CD14-positive monocyte (primary cell): ENCODE measurements at regions not wholly inside any gene's neighbourhood (a gene's known extent, or its start where the extent isn't known, plus 50 kb on each side); places are given as distances from the start of the nearest gene placed in this dataset.

Source experiments
- DNase-seq, 3 donors: peaks; one replicate each; pipeline ENCODE4 v3.0.0-alpha.2; 2011 to 2022
- H2AFZ ChIP-seq: 2 replicates; pipeline ENCODE4 v1.6.0; 2012; ENCODE audit warnings: mild to moderate bottlenecking, low read depth, low read length, inconsistent platforms; ENCODE audit not compliant: insufficient read depth, poor library complexity, severe bottlenecking
- H3K27ac ChIP-seq, 2 donors: 1 replicate in 1 of 2; 2 replicates in 1 of 2; pipeline ENCODE4 v1.5.1; 2012 to 2013; ENCODE audit warnings: low read length in 2 of 2, control low read depth in 1 of 2, inconsistent platforms in 1 of 2, low read depth in 1 of 2, mild to moderate bottlenecking in 1 of 2
- H3K27me3 ChIP-seq, 2 donors: one replicate each; pipeline versions ENCODE4 v1.6.0 to v1.6.1; 2011 to 2013; ENCODE audit warnings: low read length in 2 of 2; ENCODE audit not compliant: control insufficient read depth in 2 of 2, insufficient read depth in 2 of 2
- H3K36me3 ChIP-seq, 2 donors: replicated peaks in 1 of 2; 1 replicate in 1 of 2; 2 replicates in 1 of 2; pipeline versions ENCODE4 v1.5.1 to v1.6.1; 2012 to 2013; ENCODE audit warnings: low read length in 2 of 2, control low read depth in 1 of 2, inconsistent platforms in 1 of 2, mild to moderate bottlenecking in 1 of 2; ENCODE audit not compliant: insufficient read depth in 2 of 2, control insufficient read depth in 1 of 2
- H3K4me1 ChIP-seq, 2 donors: 1 replicate in 1 of 2; 2 replicates in 1 of 2; pipeline versions ENCODE4 v1.5.1 to v1.6.1; 2012 to 2013; ENCODE audit warnings: low read length in 2 of 2, control low read depth in 1 of 2, inconsistent platforms in 1 of 2, mild to moderate bottlenecking in 1 of 2, moderate library complexity in 1 of 2; ENCODE audit not compliant: insufficient read depth in 2 of 2, control insufficient read depth in 1 of 2
- H3K4me2 ChIP-seq: replicated peaks from 2 replicates; pipeline ENCODE3; 2012; ENCODE audit warnings: low read length, moderate library complexity, mild to moderate bottlenecking; ENCODE audit not compliant: poor library complexity, severe bottlenecking; ENCODE audit errors: extremely low read depth
- H3K4me3 ChIP-seq, 3 experiments: fragments of 200-600 bp in 1 of 3; sonication (generic) in 1 of 3; replicated peaks in 1 of 3; 1 replicate in 2 of 3; 2 replicates in 1 of 3; pipeline ENCODE4 v1.5.1; 2011 to 2013; ENCODE audit warnings: low read length in 3 of 3, mild to moderate bottlenecking in 3 of 3, control low read depth in 2 of 3, low read depth in 2 of 3, inconsistent platforms in 1 of 3, moderate library complexity in 1 of 3
- H3K79me2 ChIP-seq: 2 replicates; pipeline ENCODE4 v1.6.0; 2012; ENCODE audit warnings: mild to moderate bottlenecking, control low read depth, inconsistent platforms, low read length, moderate library complexity; ENCODE audit not compliant: insufficient read depth
- H3K9ac ChIP-seq: 2 replicates; pipeline ENCODE4 v1.6.0; 2017; ENCODE audit warnings: low read length, mild to moderate bottlenecking; ENCODE audit not compliant: insufficient read depth, poor library complexity, severe bottlenecking
- H3K9me3 ChIP-seq, 2 donors: replicated peaks in 1 of 2; 1 replicate in 1 of 2; 2 replicates in 1 of 2; pipeline versions ENCODE4 v1.5.1 to v1.6.1; 2012 to 2013; ENCODE audit warnings: low read length in 2 of 2, control low read depth in 1 of 2; ENCODE audit not compliant: control insufficient read depth in 1 of 2, insufficient read depth in 1 of 2
- H4K20me1 ChIP-seq: 2 replicates; pipeline ENCODE4 v1.6.0; 2012; ENCODE audit warnings: mild to moderate bottlenecking, low read length, control low read depth, moderate library complexity; ENCODE audit not compliant: insufficient read depth
- H3K27ac Mint-ChIP-seq, 7 donors: one replicate each; pipeline ENCODE4 v1.8.0; 2020; ENCODE audit warnings: mild to moderate bottlenecking in 7 of 7, mixed read lengths in 7 of 7, moderate library complexity in 6 of 7, inconsistent platforms in 2 of 7
- H3K27me3 Mint-ChIP-seq, 3 donors: one replicate each; pipeline ENCODE4 v1.8.0; 2021 to 2022; ENCODE audit warnings: low read depth in 3 of 3, mild to moderate bottlenecking in 3 of 3, mixed read lengths in 3 of 3, moderate library complexity in 3 of 3, inconsistent platforms in 1 of 3
- H3K36me3 Mint-ChIP-seq, 2 donors: one replicate each; pipeline ENCODE4 v1.8.0; 2020; ENCODE audit warnings: mixed read lengths in 2 of 2, inconsistent platforms in 1 of 2, mild to moderate bottlenecking in 1 of 2
- H3K4me1 Mint-ChIP-seq: one replicate; pipeline ENCODE4 v1.8.0; 2020; ENCODE audit warnings: mild to moderate bottlenecking, mixed read lengths
- H3K4me3 Mint-ChIP-seq, 2 donors: one replicate each; pipeline ENCODE4 v1.8.0; 2020; ENCODE audit warnings: mild to moderate bottlenecking in 2 of 2, mixed read lengths in 2 of 2, moderate library complexity in 1 of 2
- H3K9me3 Mint-ChIP-seq, 7 donors: one replicate each; pipeline ENCODE4 v1.8.0; 2020 to 2022; ENCODE audit warnings: mixed read lengths in 7 of 7, mild to moderate bottlenecking in 6 of 7, moderate library complexity in 6 of 7, inconsistent platforms in 2 of 7
- CTCF ChIP-seq: fragments of 200-600 bp; IDR thresholded peaks from one replicate; pipeline ENCODE4 v1.8.0; 2022; ENCODE audit warnings: antibody characterized with exemption, mild to moderate bottlenecking
- WGBS: methylation state at CpG from one replicate; pipeline ENCODE4 v1.1.5; 2013; ENCODE audit warnings: missing lambda C conversion rate; ENCODE audit not compliant: insufficient coverage; 5-methylcytosine and 5-hydroxymethylcytosine counted together
- intact Hi-C, 2 donors: fragments of 100-400 bp; cut with micrococcal nuclease; formaldehyde crosslinking; loops; one replicate each; pipeline versions ENCODE4 v1.15.0 to v1.15.1; 2023

- H3K9me3 ChIP-seq = peaks cover 0 to 18% of the 10 kb centered on the region in 2 donors
Observed at GRCh38 chr9:30944741-30945280, 1439.6 kb upstream of the ACO1 start.

DNA sequence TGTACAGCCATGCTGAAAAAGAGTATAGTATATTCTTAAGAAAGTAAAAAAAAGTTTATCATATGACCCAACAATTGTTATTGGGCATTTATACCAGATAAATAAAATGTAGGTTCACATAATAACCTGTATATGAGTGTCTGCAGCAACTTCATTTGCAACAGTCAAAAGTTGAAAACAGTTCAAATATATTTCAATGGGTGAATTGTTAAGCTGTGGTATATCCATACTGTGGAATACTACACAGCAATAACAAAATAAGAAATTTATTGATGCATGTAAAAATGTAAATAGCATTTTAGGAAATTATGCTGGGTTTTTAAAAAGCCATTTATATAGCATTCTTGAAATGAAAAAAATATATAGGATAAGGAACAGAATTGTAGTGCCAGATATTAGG is 1420.1 kb upstream of the ACO1 start:
- H3K4me2 ChIP-seq = no peak overlapping the region
- no peak overlapping the region for H3K27ac ChIP-seq
- no peaks in the 10 kb centered on the region for H3K4me1 Mint-ChIP-seq
- no peak overlapping the region for H3K4me3 Mint-ChIP-seq
- no peaks in the 10 kb centered on the region for H3K27me3 ChIP-seq
- peaks cover 3 to 15% (median 8%) of the 10 kb centered on the region in 7 donors for H3K9me3 Mint-ChIP-seq
- no peaks in the 10 kb centered on the region for H3K36me3 Mint-ChIP-seq
- H4K20me1 ChIP-seq = no peaks in the 10 kb centered on the region
- peaks cover 4 to 13% of the 10 kb centered on the region in 2 donors for H3K9me3 ChIP-seq
- no peak overlapping the region for H3K9ac ChIP-seq
- H3K36me3 ChIP-seq = no peaks in the 10 kb centered on the region
- intact Hi-C loops = no loop called here
- no peaks in the 10 kb centered on the region for H3K4me1 ChIP-seq
- no peak overlapping the region for H2AFZ ChIP-seq
- H3K27me3 Mint-ChIP-seq = no peaks in the 10 kb centered on the region
- no peak for TF ChIP-seq CTCF
- H3K27ac Mint-ChIP-seq = no peak overlapping the region
- H3K4me3 ChIP-seq = no peak overlapping the region
- H3K79me2 ChIP-seq = no peaks in the 10 kb centered on the region
- DNase-seq = no peak

More at GRCh38 chr9:30944741-30945280, 1439.6 kb upstream of the ACO1 start:
- no peaks in the 10 kb centered on the region for H3K4me1 Mint-ChIP-seq
- no peaks in the 10 kb centered on the region for H3K27me3 Mint-ChIP-seq
- no peaks in the 10 kb centered on the region for H3K36me3 Mint-ChIP-seq
- WGBS = 86% methylated on average over 8 of the region's 12 CpGs
- Histone ChIP-seq H3K9ac (no peak overlapping the region), H3K27ac (no peak overlapping the region), H4K20me1 (no peaks in the 10 kb centered on the region), H3K4me2 (no peak overlapping the region), H3K4me3 (no peak overlapping the region), H3K36me3 (no peaks in the 10 kb centered on the region), H2AFZ (no peak overlapping the region), H3K79me2 (no peaks in the 10 kb centered on the region), H3K27me3 (no peaks in the 10 kb centered on the region), H3K4me1 (no peaks in the 10 kb centered on the region)
- intact Hi-C loops = no loop called here
- TF ChIP-seq CTCF = no peak
- no peak overlapping the region for H3K27ac Mint-ChIP-seq
- no peak for DNase-seq
- H3K9me3 Mint-ChIP-seq = peaks cover 0 to 15% (median 6%) of the 10 kb centered on the region in 7 donors
- H3K4me3 Mint-ChIP-seq = no peak overlapping the region
